ENCODE measurements at regions not wholly inside any gene's neighbourhood (a gene's known extent, or its start where the extent isn't known, plus 50 kb on each side); places are given as distances from the start of the nearest gene placed in this dataset.

GRCh38 chr11:70841264-70841663 is 411.1 kb downstream of the SHANK2 start:
- H3K27ac ChIP-seq (ENCODE audit: low read depth, low read length), result no peak overlapping the region
- no peaks in the 10 kb centered on the region for H3K4me1 ChIP-seq (ENCODE audit: insufficient read depth, low read length)
- H3K36me3 ChIP-seq (ENCODE audit: insufficient read depth, low read length), result no peaks in the 10 kb centered on the region
- H3K27me3 ChIP-seq (ENCODE audit: control insufficient read depth in 1 of 2, insufficient read depth in 2 of 2, low read length in 2 of 2), result no peaks in the 10 kb centered on the region
- no peaks in the 10 kb centered on the region for H3K9me3 ChIP-seq (ENCODE audit: low read length)
- no peak overlapping the region for H3K4me3 ChIP-seq (ENCODE audit: low read depth in 1 of 2, low read length in 2 of 2)
- H3K9ac ChIP-seq (ENCODE audit: low read length), result no peak overlapping the region

GRCh38 chr11:70842256-70842655 is 410.1 kb downstream of the SHANK2 start:
- Histone ChIP-seq H3K36me3 (ENCODE audit: insufficient read depth, low read length) (no peaks in the 10 kb centered on the region), H3K27me3 (ENCODE audit: control insufficient read depth in 1 of 2, insufficient read depth in 2 of 2, low read length in 2 of 2) (no peaks in the 10 kb centered on the region), H3K9me3 (ENCODE audit: low read length) (no peaks in the 10 kb centered on the region), H3K4me1 (ENCODE audit: insufficient read depth, low read length) (no peaks in the 10 kb centered on the region), H3K4me3 (ENCODE audit: low read depth in 1 of 2, low read length in 2 of 2) (no peak overlapping the region), H3K27ac (ENCODE audit: low read depth, low read length) (no peak overlapping the region), H3K9ac (ENCODE audit: low read length) (no peak overlapping the region)

GRCh38 chr11:70842701-70843100 is 409.7 kb downstream of the SHANK2 start:
- no peaks in the 10 kb centered on the region for H3K4me1 ChIP-seq (ENCODE audit: insufficient read depth, low read length)
- no peaks in the 10 kb centered on the region for H3K27me3 ChIP-seq (ENCODE audit: control insufficient read depth in 1 of 2, insufficient read depth in 2 of 2, low read length in 2 of 2)
- no peak overlapping the region for H3K27ac ChIP-seq (ENCODE audit: low read depth, low read length)
- no peaks in the 10 kb centered on the region for H3K36me3 ChIP-seq (ENCODE audit: insufficient read depth, low read length)
- H3K4me3 ChIP-seq (ENCODE audit: low read depth in 1 of 2, low read length in 2 of 2), result no peak overlapping the region
- no peaks in the 10 kb centered on the region for H3K9me3 ChIP-seq (ENCODE audit: low read length)
- no peak overlapping the region for H3K9ac ChIP-seq (ENCODE audit: low read length)

- H3K9ac ChIP-seq (ENCODE audit: low read length), result no peak overlapping the region
- no peak overlapping the region for H3K27ac ChIP-seq (ENCODE audit: low read depth, low read length)
- no peaks in the 10 kb centered on the region for H3K27me3 ChIP-seq (ENCODE audit: control insufficient read depth in 1 of 2, insufficient read depth in 2 of 2, low read length in 2 of 2)
- H3K36me3 ChIP-seq (ENCODE audit: insufficient read depth, low read length), result no peaks in the 10 kb centered on the region
- no peaks in the 10 kb centered on the region for H3K9me3 ChIP-seq (ENCODE audit: low read length)
- no peak overlapping the region for H3K4me3 ChIP-seq (ENCODE audit: low read depth in 1 of 2, low read length in 2 of 2)
- no peaks in the 10 kb centered on the region for H3K4me1 ChIP-seq (ENCODE audit: insufficient read depth, low read length)
Observed at GRCh38 chr11:70843906-70844305, 408.5 kb downstream of the SHANK2 start.

- Histone ChIP-seq H3K9ac (ENCODE audit: low read length) (no peak overlapping the region), H3K36me3 (ENCODE audit: insufficient read depth, low read length) (no peaks in the 10 kb centered on the region), H3K4me3 (ENCODE audit: low read depth in 1 of 2, low read length in 2 of 2) (no peak overlapping the region), H3K9me3 (ENCODE audit: low read length) (no peaks in the 10 kb centered on the region), H3K4me1 (ENCODE audit: insufficient read depth, low read length) (no peaks in the 10 kb centered on the region), H3K27ac (ENCODE audit: low read depth, low read length) (no peak overlapping the region), H3K27me3 (ENCODE audit: control insufficient read depth in 1 of 2, insufficient read depth in 2 of 2, low read length in 2 of 2) (no peaks in the 10 kb centered on the region)
Observed at GRCh38 chr11:70844387-70844786, 408.0 kb downstream of the SHANK2 start.

GRCh38 chr11:70845591-70846041 is 406.8 kb downstream of the SHANK2 start:
- Histone ChIP-seq H3K27me3 (ENCODE audit: control insufficient read depth in 1 of 2, insufficient read depth in 2 of 2, low read length in 2 of 2) (no peaks in the 10 kb centered on the region), H3K9me3 (ENCODE audit: low read length) (no peaks in the 10 kb centered on the region), H3K9ac (ENCODE audit: low read length) (no peak overlapping the region), H3K36me3 (ENCODE audit: insufficient read depth, low read length) (no peaks in the 10 kb centered on the region), H3K4me1 (ENCODE audit: insufficient read depth, low read length) (no peaks in the 10 kb centered on the region), H3K4me3 (ENCODE audit: low read depth in 1 of 2, low read length in 2 of 2) (no peak overlapping the region), H3K27ac (ENCODE audit: low read depth, low read length) (no peak overlapping the region)

GRCh38 chr11:70846781-70847655 is 405.4 kb downstream of the SHANK2 start:
- H3K9ac ChIP-seq (ENCODE audit: low read length), result no peak overlapping the region
- H3K9me3 ChIP-seq (ENCODE audit: low read length), result no peaks in the 10 kb centered on the region
- H3K27me3 ChIP-seq (ENCODE audit: control insufficient read depth in 1 of 2, insufficient read depth in 2 of 2, low read length in 2 of 2), result no peaks in the 10 kb centered on the region
- H3K36me3 ChIP-seq (ENCODE audit: insufficient read depth, low read length), result no peaks in the 10 kb centered on the region
- H3K4me3 ChIP-seq (ENCODE audit: low read depth in 1 of 2, low read length in 2 of 2), result no peak overlapping the region
- H3K4me1 ChIP-seq (ENCODE audit: insufficient read depth, low read length), result no peaks in the 10 kb centered on the region
- H3K27ac ChIP-seq (ENCODE audit: low read depth, low read length), result no peak overlapping the region

GRCh38 chr11:70848243-70848750 is 404.1 kb downstream of the SHANK2 start:
- H3K9ac ChIP-seq (ENCODE audit: low read length), result no peak overlapping the region
- no peaks in the 10 kb centered on the region for H3K4me1 ChIP-seq (ENCODE audit: insufficient read depth, low read length)
- no peaks in the 10 kb centered on the region for H3K27me3 ChIP-seq (ENCODE audit: control insufficient read depth in 1 of 2, insufficient read depth in 2 of 2, low read length in 2 of 2)
- H3K27ac ChIP-seq (ENCODE audit: low read depth, low read length), result no peak overlapping the region
- no peak overlapping the region for H3K4me3 ChIP-seq (ENCODE audit: low read depth in 1 of 2, low read length in 2 of 2)
- no peaks in the 10 kb centered on the region for H3K36me3 ChIP-seq (ENCODE audit: insufficient read depth, low read length)
- H3K9me3 ChIP-seq (ENCODE audit: low read length), result no peaks in the 10 kb centered on the region

- Histone ChIP-seq H3K4me1 (ENCODE audit: insufficient read depth, low read length) (no peaks in the 10 kb centered on the region), H3K36me3 (ENCODE audit: insufficient read depth, low read length) (no peaks in the 10 kb centered on the region), H3K27ac (ENCODE audit: low read depth, low read length) (no peak overlapping the region), H3K27me3 (ENCODE audit: control insufficient read depth in 1 of 2, insufficient read depth in 2 of 2, low read length in 2 of 2) (no peaks in the 10 kb centered on the region), H3K9ac (ENCODE audit: low read length) (no peak overlapping the region), H3K4me3 (ENCODE audit: low read depth in 1 of 2, low read length in 2 of 2) (no peak overlapping the region), H3K9me3 (ENCODE audit: low read length) (no peaks in the 10 kb centered on the region)
Observed at GRCh38 chr11:70849031-70849430, 403.3 kb downstream of the SHANK2 start.

- H3K4me3 ChIP-seq (ENCODE audit: low read depth in 1 of 2, low read length in 2 of 2), result no peak overlapping the region
- no peaks in the 10 kb centered on the region for H3K4me1 ChIP-seq (ENCODE audit: insufficient read depth, low read length)
- H3K27ac ChIP-seq (ENCODE audit: low read depth, low read length), result no peak overlapping the region
- H3K9me3 ChIP-seq (ENCODE audit: low read length), result no peaks in the 10 kb centered on the region
- H3K36me3 ChIP-seq (ENCODE audit: insufficient read depth, low read length), result no peaks in the 10 kb centered on the region
- no peak overlapping the region for H3K9ac ChIP-seq (ENCODE audit: low read length)
- no peaks in the 10 kb centered on the region for H3K27me3 ChIP-seq (ENCODE audit: control insufficient read depth in 1 of 2, insufficient read depth in 2 of 2, low read length in 2 of 2)
Observed at GRCh38 chr11:70851308-70851707, 401.1 kb downstream of the SHANK2 start.

- no peaks in the 10 kb centered on the region for H3K4me1 ChIP-seq (ENCODE audit: insufficient read depth, low read length)
- no peak overlapping the region for H3K4me3 ChIP-seq (ENCODE audit: low read depth in 1 of 2, low read length in 2 of 2)
- H3K9ac ChIP-seq (ENCODE audit: low read length), result no peak overlapping the region
- H3K36me3 ChIP-seq (ENCODE audit: insufficient read depth, low read length), result no peaks in the 10 kb centered on the region
- no peaks in the 10 kb centered on the region for H3K9me3 ChIP-seq (ENCODE audit: low read length)
- H3K27me3 ChIP-seq (ENCODE audit: control insufficient read depth in 1 of 2, insufficient read depth in 2 of 2, low read length in 2 of 2), result no peaks in the 10 kb centered on the region
- H3K27ac ChIP-seq (ENCODE audit: low read depth, low read length), result no peak overlapping the region
Observed at GRCh38 chr11:70851907-70852306, 400.5 kb downstream of the SHANK2 start.

All from muscle layer of colon (tissue), 2 donors.